Epithelial cell of esophagus (primary cell): ENCODE measurements at regions not wholly inside any gene's neighbourhood (a gene's known extent, or its start where the extent isn't known, plus 50 kb on each side); places are given as distances from the start of the nearest gene placed in this dataset.

ENCODE experiments used
- DNase-seq: peaks from one replicate; pipeline ENCODE4 v3.0.0; 2010; ENCODE audit warnings: low read depth
- H3K4me3 ChIP-seq: 2 replicates; pipeline ENCODE4 v1.5.1; 2011; ENCODE audit warnings: mild to moderate bottlenecking, low read length, control low read depth
- CTCF ChIP-seq: IDR thresholded peaks from 2 replicates; pipeline ENCODE4 v1.5.1; 2011; ENCODE audit warnings: low read depth, mild to moderate bottlenecking, low read length, control low read depth, inconsistent platforms; ENCODE audit not compliant: insufficient read depth; ENCODE audit errors: missing control alignments

GRCh38 chr10:78474743-78475142, 441.1 kb downstream of the RPS24 start:
- H3K4me3 ChIP-seq, result no peak overlapping the region
- DNase-seq, result no peak
- TF ChIP-seq CTCF, result no peak

- no peak for TF ChIP-seq CTCF
- no peak for DNase-seq
- H3K4me3 ChIP-seq, result no peak overlapping the region
Measured at GRCh38 chr10:78475437-78475836, 441.8 kb downstream of the RPS24 start.

GRCh38 chr10:78476156-78476555, 442.5 kb downstream of the RPS24 start:
- no peak for TF ChIP-seq CTCF
- H3K4me3 ChIP-seq, result no peak overlapping the region
- DNase-seq, result no peak

GRCh38 chr10:78476844-78477243, 443.2 kb downstream of the RPS24 start:
- no peak for DNase-seq
- TF ChIP-seq CTCF, result no peak

GRCh38 chr10:78478919-78479318, 445.3 kb downstream of the RPS24 start:
- H3K4me3 ChIP-seq, result no peak overlapping the region
- DNase-seq, result no peak
- no peak for TF ChIP-seq CTCF

More at GRCh38 chr10:78476844-78477243, 443.2 kb downstream of the RPS24 start:
- H3K4me3 ChIP-seq, result no peak overlapping the region

GRCh38 chr10:78479467-78479866, 445.8 kb downstream of the RPS24 start:
- no peak for DNase-seq
- H3K4me3 ChIP-seq, result no peak overlapping the region
- no peak for TF ChIP-seq CTCF

- no peak for TF ChIP-seq CTCF
- H3K4me3 ChIP-seq, result no peak overlapping the region
- no peak for DNase-seq
Measured at GRCh38 chr10:78481842-78482241, 448.2 kb downstream of the RPS24 start.
